OCI-LY7 (cell line): ENCODE measurements at regions not wholly inside any gene's neighbourhood (a gene's known extent, or its start where the extent isn't known, plus 50 kb on each side); places are given as distances from the start of the nearest gene placed in this dataset.

Source experiments
- CTCF ChIP-seq: fragments of 200-600 bp; sonication (generic); conservative IDR thresholded peaks from 2 replicates; pipeline ENCODE4 v1.5.1; 2014; ENCODE audit warnings: mild to moderate bottlenecking, antibody characterized with exemption, low read length, moderate library complexity, mixed read lengths
- EZH2phosphoT487 ChIP-seq: fragments of 200-600 bp; sonication (generic); IDR thresholded peaks from 2 replicates; pipeline ENCODE4 v1.6.1; 2018; ENCODE audit warnings: low read depth, borderline replicate concordance, mild to moderate bottlenecking, mixed run types, antibody characterized with exemption, low read length, moderate library complexity, mixed read lengths

DNA sequence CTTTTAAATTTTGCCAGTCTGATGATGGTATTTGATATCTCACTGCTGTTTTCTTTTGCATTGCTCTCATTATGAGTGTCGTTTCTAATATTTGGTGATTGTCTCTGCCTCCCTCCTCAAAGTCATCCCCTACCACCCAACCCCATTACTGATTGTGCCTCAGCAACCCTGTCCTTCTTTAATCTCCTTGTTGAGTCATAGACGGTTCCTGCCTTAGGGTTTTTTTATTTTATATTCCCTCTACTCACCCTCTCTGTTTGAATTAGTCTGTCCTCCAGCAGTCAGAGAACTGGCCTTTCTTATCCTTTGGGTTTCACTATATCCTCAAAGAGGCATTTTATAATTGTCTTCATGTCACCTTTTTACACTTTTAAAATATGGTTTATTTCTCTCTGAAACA is 409.3 kb upstream of the CPEB2 start:
- TF ChIP-seq CTCF (no peak), EZH2phosphoT487 (no peak)
